HL-60 (cell line): ENCODE measurements at regions not wholly inside any gene's neighbourhood (a gene's known extent, or its start where the extent isn't known, plus 50 kb on each side); places are given as distances from the start of the nearest gene placed in this dataset.

Source experiments
- DNase-seq, 2 experiments: peaks; one replicate each; pipeline ENCODE4 v3.0.0-alpha.2; 2010 to 2020; ENCODE audit warnings: low read depth in 1 of 2, low spot score in 1 of 2
- H3K27ac ChIP-seq: fragments of 250-450 bp; sonication (Bioruptor Pico); replicated peaks from 2 replicates; pipeline ENCODE4 v1.5.1; 2020; ENCODE audit warnings: mild to moderate bottlenecking, moderate library complexity
- H3K27me3 ChIP-seq: fragments of 250-450 bp; sonication (Bioruptor Pico); 2 replicates; pipeline ENCODE4 v1.5.1; 2021; ENCODE audit warnings: mild to moderate bottlenecking, moderate library complexity; ENCODE audit not compliant: insufficient read depth, poor library complexity, severe bottlenecking
- H3K4me3 ChIP-seq: replicated peaks from 2 replicates; pipeline ENCODE4 v1.5.1; 2011; ENCODE audit warnings: mild to moderate bottlenecking, control low read depth, low read length; ENCODE audit not compliant: insufficient read depth
- CTCF ChIP-seq: IDR thresholded peaks from one replicate; pipeline ENCODE4 v1.5.1; 2011; ENCODE audit warnings: low read length, control low read depth, inconsistent platforms; ENCODE audit not compliant: insufficient read depth
- GABPA ChIP-seq: IDR thresholded peaks from 2 replicates; pipeline ENCODE4 v1.6.1; 2012; ENCODE audit warnings: low read depth
- POLR2AphosphoS5 ChIP-seq: IDR thresholded peaks from 2 replicates; pipeline ENCODE4 v1.6.1; 2012; ENCODE audit warnings: low read depth
- REST ChIP-seq: IDR thresholded peaks from 2 replicates; pipeline ENCODE4 v1.6.1; 2012; ENCODE audit warnings: low read depth; ENCODE audit not compliant: insufficient replicate concordance
- SPI1 ChIP-seq: IDR thresholded peaks from 2 replicates; pipeline ENCODE4 v1.6.1; 2012; ENCODE audit warnings: low read depth, mild to moderate bottlenecking, borderline replicate concordance

- Histone ChIP-seq H3K4me3 (no peak overlapping the region), H3K27me3 (no peaks in the 10 kb centered on the region), H3K27ac (no peak overlapping the region)
- DNase-seq = no peak
- no peak for TF ChIP-seq REST
- TF ChIP-seq GABPA = no peak
- TF ChIP-seq SPI1 = no peak
- no peak for TF ChIP-seq POLR2AphosphoS5
- no peak for TF ChIP-seq CTCF
Measured at GRCh38 chr16:60491273-60491672, 1545.0 kb downstream of the CDH8 start.

GRCh38 chr16:60485872-60486489, 1550.3 kb downstream of the CDH8 start:
- Histone ChIP-seq H3K4me3 (no peak overlapping the region), H3K27ac (no peak overlapping the region), H3K27me3 (no peaks in the 10 kb centered on the region)
- no peak for DNase-seq
- TF ChIP-seq GABPA (no peak), REST (no peak), SPI1 (no peak), POLR2AphosphoS5 (no peak)

- no peak for DNase-seq
- Histone ChIP-seq H3K27me3 (no peaks in the 10 kb centered on the region), H3K27ac (no peak overlapping the region), H3K4me3 (no peak overlapping the region)
- TF ChIP-seq REST = no peak
- TF ChIP-seq POLR2AphosphoS5 = no peak
- TF ChIP-seq CTCF = no peak
Measured at GRCh38 chr16:60484901-60485300, 1551.3 kb downstream of the CDH8 start.
